IgD-negative memory B cell (primary cell): ENCODE measurements at regions not wholly inside any gene's neighbourhood (a gene's known extent, or its start where the extent isn't known, plus 50 kb on each side); places are given as distances from the start of the nearest gene placed in this dataset.
"Not testable (repeated sequence)": the region's sequence is repeated elsewhere in the genome, so short reads cannot be mapped to it uniquely, and the experiment has no call there.

ENCODE experiments used
- H3K27ac Mint-ChIP-seq, 3 donors: one replicate each; pipeline ENCODE4 v1.8.0; 2020 to 2022; ENCODE audit warnings: mild to moderate bottlenecking in 3 of 3, mixed read lengths in 3 of 3, moderate library complexity in 1 of 3
- H3K27me3 Mint-ChIP-seq: one replicate; pipeline ENCODE4 v1.8.0; 2021; ENCODE audit warnings: mixed read lengths
- H3K36me3 Mint-ChIP-seq: one replicate; pipeline ENCODE4 v1.8.0; 2020; ENCODE audit warnings: mild to moderate bottlenecking, mixed read lengths
- H3K4me1 Mint-ChIP-seq, 3 donors: one replicate each; pipeline ENCODE4 v1.8.0; 2020 to 2022; ENCODE audit warnings: mixed read lengths in 3 of 3, mild to moderate bottlenecking in 1 of 3
- H3K4me3 Mint-ChIP-seq, 4 donors: one replicate each; pipeline ENCODE4 v1.8.0; 2020 to 2022; ENCODE audit warnings: mild to moderate bottlenecking in 4 of 4, mixed read lengths in 4 of 4, moderate library complexity in 3 of 4
- H3K9me3 Mint-ChIP-seq, 3 donors: one replicate each; pipeline ENCODE4 v1.8.0; 2020 to 2021; ENCODE audit warnings: mixed read lengths in 3 of 3, mild to moderate bottlenecking in 1 of 3

DNA sequence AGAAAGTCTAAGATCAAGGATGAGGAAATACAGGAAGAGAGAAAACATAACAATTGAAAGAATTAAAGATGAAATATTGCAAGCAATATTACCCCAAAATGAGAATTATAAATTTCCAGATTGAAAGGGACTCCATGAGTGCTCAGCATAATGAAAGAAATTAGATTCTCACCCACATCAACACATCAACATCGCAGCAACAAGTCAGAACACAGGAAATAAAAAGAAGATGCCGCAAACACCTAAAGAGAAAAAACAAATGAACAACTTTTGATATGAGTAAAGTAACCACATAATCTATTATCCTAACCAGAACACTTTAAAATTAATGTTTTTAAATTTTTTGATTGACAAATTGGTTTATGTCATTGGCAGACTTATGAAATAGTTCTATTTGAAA lies 318.3 kb upstream of the PTGER4 start:
- Mint-ChIP-seq H3K4me1 (peaks cover 0 to 3% (median 0%) of the 10 kb centered on the region in 3 donors), H3K9me3 (peaks cover 0 to 5% (median 3%) of the 10 kb centered on the region in 3 donors), H3K4me3 (peak overlapping the region in 1 of 4 donors; percentile 76), H3K27me3 (no peaks in the 10 kb centered on the region), H3K36me3 (peaks cover 3% of the 10 kb centered on the region), H3K27ac (no peak overlapping the region)

DNA sequence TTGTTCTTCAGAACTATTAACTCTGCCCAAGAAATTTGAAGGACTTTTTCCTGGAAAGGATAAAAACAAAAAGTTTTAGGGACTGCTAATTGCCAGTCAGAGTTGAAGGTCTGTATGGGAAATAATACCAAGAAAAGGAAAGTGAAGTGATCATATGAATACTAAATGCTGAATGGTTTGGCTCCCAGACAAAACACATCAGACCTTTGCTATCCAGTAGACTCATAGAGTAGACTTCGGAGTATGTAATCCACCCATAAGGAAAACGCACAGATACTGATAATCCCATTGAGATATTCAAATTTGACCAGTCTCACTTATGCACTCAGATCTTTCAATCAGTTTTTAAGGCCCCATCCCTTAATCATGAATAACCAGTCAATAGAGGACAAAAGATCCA lies 319.0 kb upstream of the PTGER4 start:
- Mint-ChIP-seq H3K36me3 (peaks cover 3% of the 10 kb centered on the region), H3K27me3 (no peaks in the 10 kb centered on the region), H3K4me1 (peaks cover 0 to 3% (median 0%) of the 10 kb centered on the region in 3 donors), H3K4me3 (no peak overlapping the region), H3K9me3 (peaks cover 0 to 5% (median 3%) of the 10 kb centered on the region in 3 donors), H3K27ac (peak overlapping the region in 1 of 3 donors; percentile 10)

DNA sequence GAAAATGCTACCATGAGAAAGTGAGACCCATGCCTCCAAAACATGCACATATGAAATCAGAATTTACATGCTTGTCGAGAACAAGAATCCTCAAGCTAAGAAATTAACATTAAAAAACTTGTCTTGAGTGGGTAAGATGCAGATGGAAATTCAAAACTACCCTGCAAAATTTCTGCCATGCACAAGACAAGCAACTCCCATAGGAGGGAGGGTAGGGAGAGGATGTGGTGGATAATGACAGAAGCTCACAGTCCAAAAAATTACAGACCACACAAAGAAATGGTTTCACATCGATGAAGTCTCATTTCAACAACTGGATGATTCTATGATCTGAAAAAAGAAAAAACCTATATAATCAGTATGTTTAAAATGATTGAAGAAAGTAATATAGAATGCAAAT lies 319.9 kb upstream of the PTGER4 start:
- peak overlapping the region in 1 of 4 donors; percentile 41 for H3K4me3 Mint-ChIP-seq
- H3K9me3 Mint-ChIP-seq: peaks cover 0 to 5% (median 3%) of the 10 kb centered on the region in 3 donors
- H3K36me3 Mint-ChIP-seq: peaks cover 3% of the 10 kb centered on the region
- H3K4me1 Mint-ChIP-seq: peaks cover 0 to 3% (median 0%) of the 10 kb centered on the region in 3 donors
- H3K27me3 Mint-ChIP-seq: no peaks in the 10 kb centered on the region
- H3K27ac Mint-ChIP-seq: no peak overlapping the region

DNA sequence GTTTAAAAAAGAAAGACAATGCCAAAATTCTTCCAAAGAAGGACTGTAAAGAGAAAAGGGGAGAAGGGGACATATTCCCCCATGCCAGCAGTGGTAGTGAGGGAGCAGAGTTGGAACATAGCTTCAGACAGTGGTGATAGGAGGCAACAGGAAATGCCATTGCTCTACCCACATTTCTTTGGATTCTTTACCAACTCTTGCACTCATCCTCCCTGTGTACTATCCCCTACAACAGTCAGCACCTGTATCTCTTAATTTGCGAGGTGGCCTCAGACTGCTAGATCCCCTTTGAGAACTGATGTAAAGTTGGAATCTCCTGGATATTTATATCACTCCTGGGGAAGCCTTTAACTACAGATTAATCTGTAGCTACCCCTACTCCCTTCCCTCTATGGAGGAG lies 320.6 kb upstream of the PTGER4 start:
- Mint-ChIP-seq H3K4me1 (peaks cover 0 to 3% (median 0%) of the 10 kb centered on the region in 3 donors), H3K36me3 (peaks cover 3% of the 10 kb centered on the region), H3K27ac (no peak overlapping the region), H3K4me3 (no peak overlapping the region), H3K27me3 (no peaks in the 10 kb centered on the region), H3K9me3 (peaks cover 0 to 5% (median 3%) of the 10 kb centered on the region in 3 donors)

DNA sequence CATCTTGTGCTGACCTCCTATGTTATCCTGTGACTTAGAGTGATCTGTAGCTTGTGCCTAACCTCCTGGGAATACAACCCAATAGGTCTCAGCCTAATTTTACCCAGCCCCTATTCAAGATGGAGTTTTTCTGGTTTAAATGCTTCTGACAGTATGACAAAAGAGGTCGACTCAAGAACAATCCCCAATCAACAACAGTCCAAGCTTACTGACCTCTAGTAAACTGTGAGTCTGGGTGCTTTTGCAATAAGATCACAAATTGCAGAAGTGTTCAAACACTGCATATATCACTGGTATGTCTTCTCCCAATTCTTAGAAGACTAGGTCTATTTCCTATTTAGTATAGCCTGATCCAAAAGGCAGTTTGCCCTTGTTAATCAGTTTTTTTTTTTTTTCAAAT lies 323.5 kb upstream of the PTGER4 start:
- no peak overlapping the region for H3K27ac Mint-ChIP-seq
- H3K36me3 Mint-ChIP-seq: peaks cover 2% of the 10 kb centered on the region
- H3K27me3 Mint-ChIP-seq: no peaks in the 10 kb centered on the region
- H3K9me3 Mint-ChIP-seq: peaks cover 0 to under 1% (median 0%) of the 10 kb centered on the region in 3 donors
- H3K4me3 Mint-ChIP-seq: no peak overlapping the region
- H3K4me1 Mint-ChIP-seq: peaks cover 0 to 3% (median 0%) of the 10 kb centered on the region in 3 donors

DNA sequence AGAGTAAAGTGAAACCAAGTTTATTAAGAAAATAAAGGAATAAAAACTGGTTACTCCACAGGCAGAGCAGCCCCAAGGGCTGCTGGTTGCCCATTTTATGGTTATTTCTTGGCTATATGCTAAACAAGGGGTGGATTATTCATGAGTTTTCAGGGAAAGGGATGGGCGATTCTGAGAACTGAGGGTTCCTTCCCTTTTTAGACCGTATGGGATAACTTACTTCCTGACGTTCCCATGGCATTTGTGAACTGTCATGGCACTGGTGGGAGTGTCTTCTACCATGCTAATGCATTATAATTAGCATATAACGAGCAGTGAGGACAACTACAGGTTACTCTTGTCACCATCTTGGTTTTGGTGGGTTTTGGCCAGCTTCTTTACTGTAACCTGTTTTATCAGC lies 323.9 kb upstream of the PTGER4 start:
- Mint-ChIP-seq H3K36me3 (peaks cover 2% of the 10 kb centered on the region), H3K27ac (no peak overlapping the region), H3K4me1 (peaks cover 0 to 3% (median 0%) of the 10 kb centered on the region in 3 donors), H3K27me3 (no peaks in the 10 kb centered on the region), H3K9me3 (peaks cover 0 to 5% (median 2%) of the 10 kb centered on the region in 3 donors), H3K4me3 (no peak overlapping the region)

DNA sequence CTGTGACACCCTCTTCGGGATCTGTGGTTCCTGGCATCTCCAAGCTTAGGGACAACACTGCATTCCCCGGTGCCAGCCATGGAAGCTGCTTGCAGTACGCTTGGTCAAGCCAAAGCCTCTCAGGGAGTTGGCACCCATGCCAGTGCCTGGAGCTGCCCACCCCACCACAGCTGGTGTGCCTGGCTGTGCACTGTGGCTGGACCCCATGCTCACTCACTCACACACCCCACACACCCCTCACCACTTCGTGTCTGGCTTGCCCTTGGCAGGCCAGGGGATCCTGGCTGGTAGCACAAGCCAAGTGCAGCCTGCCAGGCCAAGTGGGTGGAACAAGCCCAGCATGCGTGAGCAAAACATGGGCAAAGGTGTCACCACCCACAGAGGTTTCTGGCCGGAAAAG lies 324.5 kb upstream of the PTGER4 start:
- peaks cover 4% of the 10 kb centered on the region for H3K36me3 Mint-ChIP-seq
- peaks cover 3 to 10% (median 4%) of the 10 kb centered on the region in 3 donors for H3K9me3 Mint-ChIP-seq
- no peaks in the 10 kb centered on the region for H3K27me3 Mint-ChIP-seq
- H3K4me3 Mint-ChIP-seq: no peak overlapping the region
- no peak overlapping the region for H3K27ac Mint-ChIP-seq
- H3K4me1 Mint-ChIP-seq: peaks cover 0 to 3% (median 0%) of the 10 kb centered on the region in 3 donors

DNA sequence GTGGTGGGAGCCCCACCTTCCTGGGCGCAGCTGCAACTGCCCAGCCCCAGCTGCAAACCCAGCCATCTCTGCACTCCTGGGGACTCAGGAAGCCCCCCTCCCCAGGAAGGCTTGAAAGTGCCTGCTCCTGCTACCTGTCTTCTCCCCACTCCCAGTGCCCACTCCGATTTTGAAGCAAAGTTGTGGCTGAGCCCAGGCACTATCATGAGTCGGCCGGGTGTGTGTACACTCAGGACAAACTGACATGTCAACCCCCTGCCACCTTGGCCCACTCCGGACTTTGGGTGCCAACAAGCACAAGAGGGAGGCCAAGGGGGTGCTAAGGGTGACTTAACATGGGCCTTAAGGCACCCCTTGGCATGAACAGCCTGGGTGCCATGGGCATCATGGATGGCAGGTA lies 325.5 kb upstream of the PTGER4 start:
- no peak overlapping the region for H3K27ac Mint-ChIP-seq
- no peak overlapping the region for H3K4me3 Mint-ChIP-seq
- peaks cover 9 to 19% (median 13%) of the 10 kb centered on the region in 3 donors for H3K9me3 Mint-ChIP-seq
- H3K36me3 Mint-ChIP-seq: peaks cover 8% of the 10 kb centered on the region
- peaks cover 1% of the 10 kb centered on the region for H3K27me3 Mint-ChIP-seq
- H3K4me1 Mint-ChIP-seq: peaks cover 0 to 3% (median 0%) of the 10 kb centered on the region in 3 donors

DNA sequence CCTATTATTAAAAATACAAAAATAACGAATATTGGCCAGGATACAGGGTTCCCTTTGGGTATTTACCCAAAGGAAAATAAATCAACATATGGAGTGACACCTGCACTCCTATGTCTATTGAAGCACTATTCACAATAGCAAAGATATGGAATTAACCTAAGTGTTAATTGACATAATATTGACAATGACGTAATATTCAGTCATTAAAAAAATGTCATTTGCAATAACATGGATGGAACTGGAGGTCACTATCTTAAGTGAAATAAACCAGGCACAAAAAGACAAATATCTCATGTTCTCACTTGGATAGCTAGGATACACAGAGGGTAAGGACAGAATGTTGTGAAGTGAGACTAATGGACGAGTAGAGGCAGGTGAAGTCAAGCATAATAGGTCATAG lies 326.3 kb upstream of the PTGER4 start:
- no peak overlapping the region for H3K27ac Mint-ChIP-seq
- H3K4me3 Mint-ChIP-seq: no peak overlapping the region
- H3K27me3 Mint-ChIP-seq: peaks cover 1% of the 10 kb centered on the region
- peaks cover 12 to 24% (median 15%) of the 10 kb centered on the region in 3 donors for H3K9me3 Mint-ChIP-seq
- H3K36me3 Mint-ChIP-seq: peaks cover 8% of the 10 kb centered on the region
- peaks cover 0 to 3% (median 0%) of the 10 kb centered on the region in 3 donors for H3K4me1 Mint-ChIP-seq

DNA sequence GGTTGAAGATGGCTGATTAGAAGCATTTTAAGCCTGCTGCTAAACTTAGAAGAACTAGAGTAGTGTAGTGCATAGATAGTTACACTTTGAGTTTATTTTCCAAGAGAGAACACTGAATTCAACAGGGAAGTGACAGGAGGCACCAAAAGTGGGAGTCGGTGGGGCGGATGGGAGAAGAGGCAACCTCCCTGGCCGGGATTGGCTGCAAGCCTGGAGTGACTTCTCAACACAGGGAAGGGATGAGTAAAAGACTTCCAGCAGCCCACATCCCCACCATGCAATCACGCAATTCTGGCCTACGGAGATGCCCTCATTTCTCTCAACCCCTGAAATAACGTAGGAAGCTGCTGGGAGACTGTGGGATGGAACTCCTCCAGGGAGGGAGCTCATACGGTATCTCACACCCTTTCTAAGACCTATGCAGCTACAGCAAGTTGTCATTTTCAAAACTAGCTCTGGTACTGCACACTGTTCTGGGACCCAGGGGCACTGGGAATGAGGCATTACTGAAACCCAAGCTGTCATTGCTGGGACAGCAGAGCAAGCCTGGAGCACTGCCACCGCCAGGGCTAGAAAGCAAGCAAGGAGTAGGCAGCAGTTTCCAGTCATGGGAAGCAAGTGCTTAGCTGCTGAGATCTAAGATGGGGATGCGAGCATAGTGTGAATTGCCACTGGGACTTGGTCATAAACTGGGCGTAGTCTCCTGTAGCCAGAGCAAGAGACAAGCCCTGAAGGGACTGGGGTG lies 331.6 kb upstream of the PTGER4 start:
- Mint-ChIP-seq H3K27ac (peak overlapping the region in 1 of 3 donors; percentile 58), H3K4me1 (no peaks in the 10 kb centered on the region), H3K27me3 (peaks cover 1% of the 10 kb centered on the region), H3K9me3 (peaks cover 12 to 24% (median 20%) of the 10 kb centered on the region in 3 donors), H3K36me3 (peaks cover 10% of the 10 kb centered on the region), H3K4me3 (peak overlapping the region in 1 of 4 donors; percentile 56)

DNA sequence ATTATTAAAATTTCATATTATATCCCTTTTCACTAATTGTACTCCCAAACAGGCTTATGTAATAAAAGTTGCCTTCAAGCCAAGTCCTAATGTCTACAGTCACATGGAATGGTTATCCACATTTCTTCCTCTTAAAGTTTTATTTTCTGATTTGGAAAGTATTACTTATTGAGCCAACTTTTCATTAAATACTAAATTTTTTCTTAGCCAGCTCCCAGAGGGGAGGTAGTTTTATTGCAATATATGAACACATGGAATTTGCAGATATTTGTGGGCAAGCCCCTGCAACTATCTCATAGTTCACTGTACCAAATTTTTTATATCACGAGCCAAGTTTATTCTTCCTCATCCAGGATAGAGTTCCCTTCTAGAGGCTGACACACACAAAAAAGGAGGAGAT lies 332.8 kb upstream of the PTGER4 start:
- H3K4me3 Mint-ChIP-seq: no peak overlapping the region
- H3K9me3 Mint-ChIP-seq: peaks cover 12 to 24% (median 20%) of the 10 kb centered on the region in 3 donors
- no peak overlapping the region for H3K27ac Mint-ChIP-seq
- peaks cover 1% of the 10 kb centered on the region for H3K27me3 Mint-ChIP-seq
- H3K4me1 Mint-ChIP-seq: no peaks in the 10 kb centered on the region
- H3K36me3 Mint-ChIP-seq: peaks cover 11% of the 10 kb centered on the region

DNA sequence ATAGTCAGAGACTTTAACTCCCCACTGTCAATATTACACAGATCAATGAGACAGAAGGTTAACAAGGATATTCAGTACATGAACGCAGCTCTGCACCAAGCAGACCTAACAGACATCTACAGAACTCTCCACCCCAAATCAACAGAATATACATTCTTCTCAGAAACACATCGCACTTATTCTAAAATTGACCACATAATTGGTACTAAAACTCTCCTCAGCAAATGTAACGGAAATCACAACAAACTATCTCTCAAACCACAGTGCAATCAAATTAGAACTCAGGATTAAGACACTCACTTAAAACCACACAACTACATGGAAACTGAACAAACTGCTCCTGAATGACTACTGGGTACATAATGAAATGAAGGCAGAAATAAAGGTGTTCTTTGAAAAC lies 341.3 kb upstream of the PTGER4 start:
- H3K4me1 Mint-ChIP-seq: not testable (repeated sequence)
- Mint-ChIP-seq H3K27ac (peak overlapping the region in 1 of 3 donors; percentile 45), H3K4me3 (peak overlapping the region in 1 of 4 donors; percentile 2)

DNA sequence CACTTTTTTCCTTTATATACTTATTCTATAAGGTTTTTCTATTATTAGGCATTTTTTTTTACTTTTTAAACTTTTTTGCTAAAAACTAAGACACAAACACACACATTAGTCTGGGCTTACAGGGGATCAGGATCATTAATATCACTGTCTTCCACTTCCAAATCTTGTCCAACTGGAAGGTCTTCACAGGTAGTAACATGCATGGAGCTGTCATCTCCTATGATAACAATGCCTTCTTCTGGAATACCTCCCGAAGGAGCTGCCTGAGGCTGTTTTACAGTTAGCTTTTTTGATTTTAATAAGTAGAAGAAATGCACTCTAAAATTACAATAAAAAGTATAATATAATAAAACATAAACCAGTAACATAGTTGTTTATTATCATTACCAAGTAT lies 345.5 kb upstream of the PTGER4 start:
- Mint-ChIP-seq H3K9me3 (peaks cover 0 to 3% (median 2%) of the 10 kb centered on the region in 3 donors), H3K27me3 (no peaks in the 10 kb centered on the region), H3K36me3 (peaks cover 3% of the 10 kb centered on the region), H3K4me3 (no peak overlapping the region), H3K4me1 (no peaks in the 10 kb centered on the region), H3K27ac (peak overlapping the region in 1 of 3 donors; percentile 31)

More for the DNA sequence above, 341.3 kb upstream of the PTGER4 start:
- H3K36me3 Mint-ChIP-seq, H3K27me3 Mint-ChIP-seq, H3K9me3 Mint-ChIP-seq: not testable (repeated sequence)

DNA sequence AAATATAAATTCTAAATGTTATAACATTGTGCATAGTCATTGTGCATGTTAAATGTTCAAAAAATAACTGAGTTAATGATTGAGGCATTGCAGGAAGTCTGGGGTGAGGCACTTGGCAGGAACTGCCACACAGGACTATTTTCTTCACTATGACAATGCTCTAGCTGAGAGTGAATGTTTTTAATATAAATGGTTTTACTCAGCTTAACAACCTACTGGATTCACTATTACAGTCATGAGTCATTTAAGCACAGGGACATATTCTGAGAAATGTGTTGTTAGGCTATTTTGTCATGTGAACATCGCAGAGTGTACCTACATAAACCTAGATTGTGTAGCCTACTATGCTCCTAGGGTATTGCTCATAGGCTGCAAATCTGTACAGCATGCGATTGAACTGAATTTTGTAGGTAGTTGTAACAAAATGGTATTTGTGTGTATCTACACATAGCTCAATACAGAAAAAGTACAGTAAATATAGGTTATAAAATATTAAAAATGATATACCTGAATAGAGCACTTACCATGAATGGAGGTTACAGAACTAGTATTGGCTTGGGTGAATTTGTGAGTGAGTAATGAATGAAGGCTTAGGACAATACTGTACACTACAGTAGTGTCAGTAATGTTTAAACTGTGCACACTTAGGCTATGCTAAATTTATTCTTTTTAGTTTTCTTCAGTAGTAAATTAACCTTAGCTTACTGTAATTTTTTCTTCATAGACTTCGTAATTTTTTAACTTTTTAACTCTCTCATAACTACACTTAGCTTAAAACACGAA lies 346.1 kb upstream of the PTGER4 start:
- Mint-ChIP-seq H3K27ac (peak overlapping the region in 1 of 3 donors; percentile 31), H3K4me3 (no peak overlapping the region), H3K4me1 (no peaks in the 10 kb centered on the region), H3K36me3 (peaks cover 3% of the 10 kb centered on the region), H3K27me3 (no peaks in the 10 kb centered on the region), H3K9me3 (peaks cover 0 to 3% (median 2%) of the 10 kb centered on the region in 3 donors)

DNA sequence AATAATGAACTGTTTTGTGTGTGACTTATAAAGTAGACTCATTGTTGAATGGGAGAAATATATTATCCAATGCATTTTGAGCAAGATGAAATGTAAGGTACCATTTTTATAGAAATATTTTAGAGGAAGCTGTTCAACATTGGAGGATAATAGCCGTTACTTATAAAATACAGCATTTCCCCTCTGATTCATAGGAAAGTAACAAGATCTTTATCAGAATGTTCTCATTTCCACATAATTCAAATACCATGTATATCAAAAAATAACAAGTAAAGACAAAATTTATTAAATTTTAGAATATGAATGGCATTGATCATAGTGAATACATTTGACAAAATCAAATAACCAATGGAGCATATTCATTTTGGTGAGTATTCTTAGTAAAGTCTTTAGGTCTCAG lies 346.7 kb upstream of the PTGER4 start:
- no peaks in the 10 kb centered on the region for H3K27me3 Mint-ChIP-seq
- no peak overlapping the region for H3K27ac Mint-ChIP-seq
- no peak overlapping the region for H3K4me3 Mint-ChIP-seq
- no peaks in the 10 kb centered on the region for H3K4me1 Mint-ChIP-seq
- H3K36me3 Mint-ChIP-seq: peaks cover 3% of the 10 kb centered on the region
- H3K9me3 Mint-ChIP-seq: peaks cover 0 to 2% (median 0%) of the 10 kb centered on the region in 3 donors
